Tibial nerve (tissue), 4 donors: ENCODE measurements at regions not wholly inside any gene's neighbourhood (a gene's known extent, or its start where the extent isn't known, plus 50 kb on each side); places are given as distances from the start of the nearest gene placed in this dataset.

ENCODE experiments used
- DNase-seq, 2 donors: peaks; one replicate each; pipeline ENCODE4 v3.0.0-alpha.2; 2019; ENCODE audit warnings: low spot score in 2 of 2
- H3K27ac ChIP-seq, 4 donors: fragments of 200-600 bp; sonication (generic) in 3 of 4; one replicate each; pipeline ENCODE4 v1.5.1; 2017 to 2019; ENCODE audit warnings: mild to moderate bottlenecking in 1 of 4
- H3K27me3 ChIP-seq, 2 donors: fragments of 200-600 bp; sonication (generic) in 1 of 2; one replicate each; pipeline versions ENCODE4 v1.5.1 to v1.6.0; 2017 to 2019
- H3K36me3 ChIP-seq, 3 donors: fragments of 200-600 bp; sonication (generic); one replicate each; pipeline ENCODE4 v1.5.1; 2018 to 2019
- H3K4me1 ChIP-seq, 4 donors: fragments of 200-600 bp; sonication (generic) in 3 of 4; one replicate each; pipeline ENCODE4 v1.5.1; 2017 to 2019
- H3K4me3 ChIP-seq, 4 donors: fragments of 200-600 bp; sonication (generic) in 3 of 4; one replicate each; pipeline ENCODE4 v1.5.1; 2017 to 2019; ENCODE audit warnings: mild to moderate bottlenecking in 1 of 4, moderate library complexity in 1 of 4
- H3K9me3 ChIP-seq, 4 donors: fragments of 200-600 bp; sonication (generic) in 3 of 4; one replicate each; pipeline ENCODE4 v1.5.1; 2017 to 2019
- EP300 ChIP-seq, 2 donors: sonication (generic); formaldehyde crosslinking; IDR thresholded peaks; one replicate each; pipeline ENCODE4 v1.6.1; 2017; ENCODE audit warnings: antibody characterized with exemption in 2 of 2, mild to moderate bottlenecking in 1 of 2
- POLR2A ChIP-seq, 2 donors: fragments of 450-650 bp; IDR thresholded peaks; one replicate each; pipeline ENCODE4 v1.6.1; 2017; ENCODE audit warnings: antibody characterized with exemption in 2 of 2, mild to moderate bottlenecking in 2 of 2, moderate library complexity in 2 of 2
- WGBS, 2 donors: methylation state at CpG; one replicate each; pipeline ENCODE4 v1.1.5; 2018; 5-methylcytosine and 5-hydroxymethylcytosine counted together
- TF ChIP-seq, protein P1 (sequence below), 5 experiments: fragments of 200-600 bp in 3 of 5; fragments of 450-650 bp in 2 of 5; sonication (generic) in 3 of 5; IDR thresholded peaks; one replicate each; pipeline ENCODE4 v1.5.1; 2016 to 2019; ENCODE audit warnings: antibody characterized with exemption in 5 of 5, mild to moderate bottlenecking in 3 of 5, moderate library complexity in 2 of 5

- H3K27ac ChIP-seq: no peak overlapping the region
- TF ChIP-seq EP300 (IDR thresholded peaks at IDR 0.05): no peak
- TF ChIP-seq POLR2A (IDR thresholded peaks at IDR 0.05): no peak
- TF ChIP-seq, protein P1, sequence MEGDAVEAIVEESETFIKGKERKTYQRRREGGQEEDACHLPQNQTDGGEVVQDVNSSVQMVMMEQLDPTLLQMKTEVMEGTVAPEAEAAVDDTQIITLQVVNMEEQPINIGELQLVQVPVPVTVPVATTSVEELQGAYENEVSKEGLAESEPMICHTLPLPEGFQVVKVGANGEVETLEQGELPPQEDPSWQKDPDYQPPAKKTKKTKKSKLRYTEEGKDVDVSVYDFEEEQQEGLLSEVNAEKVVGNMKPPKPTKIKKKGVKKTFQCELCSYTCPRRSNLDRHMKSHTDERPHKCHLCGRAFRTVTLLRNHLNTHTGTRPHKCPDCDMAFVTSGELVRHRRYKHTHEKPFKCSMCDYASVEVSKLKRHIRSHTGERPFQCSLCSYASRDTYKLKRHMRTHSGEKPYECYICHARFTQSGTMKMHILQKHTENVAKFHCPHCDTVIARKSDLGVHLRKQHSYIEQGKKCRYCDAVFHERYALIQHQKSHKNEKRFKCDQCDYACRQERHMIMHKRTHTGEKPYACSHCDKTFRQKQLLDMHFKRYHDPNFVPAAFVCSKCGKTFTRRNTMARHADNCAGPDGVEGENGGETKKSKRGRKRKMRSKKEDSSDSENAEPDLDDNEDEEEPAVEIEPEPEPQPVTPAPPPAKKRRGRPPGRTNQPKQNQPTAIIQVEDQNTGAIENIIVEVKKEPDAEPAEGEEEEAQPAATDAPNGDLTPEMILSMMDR (IDR thresholded peaks at IDR 0.05): no peak
- H3K9me3 ChIP-seq: no peaks in the 10 kb centered on the region
- peaks cover 0 to 14% (median 2%) of the 10 kb centered on the region in 4 donors for H3K4me1 ChIP-seq
- H3K27me3 ChIP-seq: no peaks in the 10 kb centered on the region
- DNase-seq: no peak
- 71 to 72% methylated on average over 5 of the region's 5 CpGs for WGBS, 2 donors
- no peak overlapping the region for H3K4me3 ChIP-seq
- H3K36me3 ChIP-seq: no peaks in the 10 kb centered on the region
Measured at GRCh38 chr2:8409461-8410260, 272.2 kb upstream of the ID2 start.

DNA sequence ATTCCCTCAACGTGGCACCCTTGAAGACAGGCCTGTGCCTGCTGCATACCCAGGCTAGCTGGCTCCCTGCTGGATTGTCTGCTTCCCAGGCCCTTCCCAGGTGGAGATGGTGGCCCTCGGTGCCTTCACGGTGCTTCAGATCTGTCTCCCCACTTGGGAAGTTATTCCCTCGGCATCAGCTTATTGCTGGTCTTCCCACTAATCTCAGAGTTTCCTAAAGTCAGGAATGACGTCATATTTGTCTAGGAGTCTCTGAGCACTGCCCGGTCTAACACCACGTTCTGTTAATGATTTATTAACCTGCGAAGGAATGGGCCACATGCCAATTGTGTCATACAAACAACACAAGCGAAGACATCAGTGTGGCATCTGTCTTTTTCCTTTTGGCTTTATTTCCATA, 269.8 kb upstream of the ID2 start:
- Histone ChIP-seq H3K9me3 (no peaks in the 10 kb centered on the region), H3K4me3 (no peak overlapping the region), H3K27ac (peak overlapping the region in 1 of 4 donors; percentile 50), H3K4me1 (peaks cover 0 to 14% (median 2%) of the 10 kb centered on the region in 4 donors), H3K36me3 (no peaks in the 10 kb centered on the region), H3K27me3 (no peaks in the 10 kb centered on the region)
- 67 to 69% methylated on average over 9 of the region's 9 CpGs for WGBS, 2 donors
- no peak for DNase-seq
- TF ChIP-seq, protein P1 (IDR thresholded peaks at IDR 0.05): no peak
- no peak for TF ChIP-seq EP300 (IDR thresholded peaks at IDR 0.05)
- no peak for TF ChIP-seq POLR2A (IDR thresholded peaks at IDR 0.05)

DNA sequence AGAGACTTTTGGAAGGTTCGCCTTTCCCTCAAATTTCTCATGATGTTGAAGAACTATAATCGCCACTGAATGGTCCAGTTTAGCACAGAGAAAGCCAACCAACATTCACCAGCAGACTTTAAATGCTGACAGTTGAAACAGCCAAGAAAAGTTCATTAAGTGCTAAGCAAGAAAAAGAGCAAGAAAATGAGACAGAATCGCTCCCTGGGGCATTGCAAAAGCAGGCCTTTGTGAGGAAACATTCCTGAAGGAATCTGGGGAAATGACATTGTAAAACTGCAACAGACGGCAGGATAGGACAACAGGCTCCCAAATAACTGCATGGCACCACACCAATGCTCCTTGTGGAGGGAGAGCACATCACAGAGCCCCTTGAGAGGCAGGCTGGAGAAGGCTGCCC, 269.3 kb upstream of the ID2 start:
- peaks cover 0 to 14% (median 2%) of the 10 kb centered on the region in 4 donors for H3K4me1 ChIP-seq

DNA sequence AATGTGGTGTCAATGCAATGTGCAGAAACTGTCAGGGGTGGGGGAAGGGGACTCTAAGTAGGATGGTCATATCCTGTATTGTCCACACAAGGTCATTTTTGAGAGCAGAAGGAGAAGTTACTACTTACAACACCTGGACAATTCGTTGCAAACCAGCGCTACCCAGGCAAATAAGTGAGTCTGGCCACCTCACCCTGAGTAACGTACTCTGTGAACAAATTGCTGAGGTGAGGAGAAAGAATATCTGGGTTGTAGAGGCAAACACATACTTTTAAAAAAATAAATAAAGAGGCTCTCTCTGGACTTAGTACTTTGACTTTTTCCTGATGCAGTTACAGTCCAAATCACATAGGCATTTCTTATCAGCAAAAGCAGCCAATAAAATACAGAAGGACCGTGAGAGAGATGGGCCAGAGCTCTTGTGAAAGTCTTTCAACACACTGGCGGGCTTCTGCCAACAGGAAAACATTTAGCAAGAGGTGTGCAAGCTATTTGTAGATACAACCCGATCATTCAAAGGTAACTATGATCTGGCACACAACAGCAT, 268.2 kb upstream of the ID2 start:
- DNase-seq: no peak
- TF ChIP-seq POLR2A (IDR thresholded peaks at IDR 0.05) (no peak), EP300 (IDR thresholded peaks at IDR 0.05) (no peak)
- TF ChIP-seq, protein P1 (IDR thresholded peaks at IDR 0.05): no peak
- WGBS, 2 donors: 80 to 87% methylated on average over 6 of the region's 6 CpGs

More for the DNA sequence above, 269.3 kb upstream of the ID2 start:
- peak overlapping the region in 2 of 4 donors; percentile 29 to 50 for H3K27ac ChIP-seq
- peak in 1 of 2 donors; percentile 56 for DNase-seq
- H3K27me3 ChIP-seq: no peaks in the 10 kb centered on the region
- H3K4me3 ChIP-seq: no peak overlapping the region
- no peaks in the 10 kb centered on the region for H3K9me3 ChIP-seq
- WGBS, 2 donors: 29 to 34% methylated on average over 4 of the region's 4 CpGs
- TF ChIP-seq, protein P1 (IDR thresholded peaks at IDR 0.05): no peak
- TF ChIP-seq EP300 (IDR thresholded peaks at IDR 0.05) (peak in 1 of 2 donors; percentile 74), POLR2A (IDR thresholded peaks at IDR 0.05) (no peak)
- no peaks in the 10 kb centered on the region for H3K36me3 ChIP-seq

More for the DNA sequence above, 268.2 kb upstream of the ID2 start:
- Histone ChIP-seq H3K4me1 (peaks cover 0 to 14% (median 2%) of the 10 kb centered on the region in 4 donors), H3K9me3 (no peaks in the 10 kb centered on the region), H3K27me3 (no peaks in the 10 kb centered on the region), H3K4me3 (no peak overlapping the region), H3K36me3 (no peaks in the 10 kb centered on the region), H3K27ac (no peak overlapping the region)
